ENCODE measurements at regions not wholly inside any gene's neighbourhood (a gene's known extent, or its start where the extent isn't known, plus 50 kb on each side); places are given as distances from the start of the nearest gene placed in this dataset.
A peak's percentile ranks its signal among the peaks of the same experiment; 100 is the strongest.

DNA sequence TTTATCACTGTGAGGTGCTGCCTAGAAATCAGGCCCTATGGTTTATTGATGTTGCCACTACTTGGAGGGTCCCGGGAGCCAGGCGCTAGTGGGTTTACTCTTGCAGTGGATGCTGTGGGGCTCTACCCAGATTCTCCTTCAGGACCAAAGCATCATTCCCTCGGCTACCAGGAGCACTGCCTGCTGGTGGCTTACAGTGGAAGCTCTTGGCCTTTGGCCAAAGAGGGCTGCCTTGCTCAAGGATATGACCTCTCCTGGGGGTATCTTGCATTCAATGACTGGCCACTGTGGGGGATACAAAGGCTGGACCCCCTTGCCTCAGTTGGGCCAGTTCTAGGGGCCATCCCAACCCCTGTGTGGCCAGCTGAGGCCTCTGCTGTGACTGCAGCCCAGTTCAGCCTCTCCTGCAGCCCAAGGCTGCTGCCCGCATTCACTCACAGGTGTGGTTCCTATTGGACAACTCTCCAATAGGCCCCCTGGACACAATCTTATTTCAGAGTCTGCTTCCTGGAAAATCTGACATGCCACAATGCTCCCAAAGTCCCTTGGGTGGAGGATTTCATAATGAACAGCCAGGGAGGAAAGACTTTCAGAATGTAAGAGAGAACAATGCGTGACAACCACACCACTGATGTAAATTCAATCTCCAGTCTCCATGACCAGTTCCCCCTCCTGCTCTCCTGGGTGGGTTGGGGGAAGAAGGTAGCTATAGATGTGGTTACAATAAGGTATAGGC is 196.3 kb downstream of the SNX10 start:
- DNase-seq (ENCODE audit: low spot score): no peak

DNA sequence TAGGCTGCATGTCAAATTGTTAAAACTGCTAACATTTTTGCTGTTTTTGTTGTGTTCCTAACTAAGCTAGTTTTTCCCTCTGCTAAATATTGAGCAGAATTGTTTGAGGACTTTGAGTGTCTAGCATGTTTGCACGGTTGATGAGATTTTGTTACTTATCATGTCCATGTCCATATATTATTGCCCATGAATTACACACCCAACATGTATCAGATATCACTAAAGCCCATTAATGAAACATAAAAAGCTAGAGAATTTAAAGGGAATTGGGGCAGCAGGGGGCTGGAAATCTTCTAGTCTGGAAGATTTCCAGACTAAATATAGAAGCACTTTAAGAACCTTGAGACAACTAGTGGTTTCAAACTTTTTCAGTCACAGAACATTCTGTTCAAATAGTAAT is 197.7 kb downstream of the SNX10 start:
- no peak for DNase-seq (ENCODE audit: low spot score)

DNA sequence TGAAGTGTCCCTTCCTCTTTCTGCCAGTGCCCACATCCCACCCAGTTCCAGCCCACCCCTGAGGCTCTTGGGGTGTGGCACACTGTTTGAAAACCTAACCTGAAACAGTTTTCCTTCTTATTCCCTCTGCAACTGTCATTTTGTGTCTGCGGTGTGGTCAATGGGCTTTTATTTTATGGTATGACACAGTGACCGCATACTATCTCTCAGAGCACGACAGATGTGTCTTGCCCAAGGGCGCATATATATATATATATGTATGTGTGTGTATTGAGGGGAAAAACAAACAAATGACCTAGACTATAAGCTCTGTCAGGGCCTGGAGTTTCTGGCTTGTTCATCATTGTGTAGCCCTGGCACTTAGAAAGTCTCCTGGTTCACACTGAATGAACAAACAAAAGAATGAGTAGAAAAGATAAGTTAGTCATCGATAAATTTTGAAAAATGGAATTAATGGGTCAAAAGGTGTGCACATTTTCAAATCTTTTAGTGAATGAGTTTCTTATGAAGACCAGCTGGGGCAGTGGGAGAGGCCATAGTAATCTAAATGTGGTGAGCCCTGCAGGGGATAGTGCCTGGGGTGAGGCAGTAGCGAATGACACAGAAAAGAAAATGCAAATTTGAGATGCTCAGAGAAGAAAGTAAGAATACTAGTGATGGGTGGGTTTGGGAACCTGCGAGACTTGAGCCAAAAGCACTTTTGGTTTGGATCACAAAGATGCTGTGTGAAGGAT is 198.4 kb downstream of the SNX10 start:
- DNase-seq (ENCODE audit: low spot score): no peak

DNA sequence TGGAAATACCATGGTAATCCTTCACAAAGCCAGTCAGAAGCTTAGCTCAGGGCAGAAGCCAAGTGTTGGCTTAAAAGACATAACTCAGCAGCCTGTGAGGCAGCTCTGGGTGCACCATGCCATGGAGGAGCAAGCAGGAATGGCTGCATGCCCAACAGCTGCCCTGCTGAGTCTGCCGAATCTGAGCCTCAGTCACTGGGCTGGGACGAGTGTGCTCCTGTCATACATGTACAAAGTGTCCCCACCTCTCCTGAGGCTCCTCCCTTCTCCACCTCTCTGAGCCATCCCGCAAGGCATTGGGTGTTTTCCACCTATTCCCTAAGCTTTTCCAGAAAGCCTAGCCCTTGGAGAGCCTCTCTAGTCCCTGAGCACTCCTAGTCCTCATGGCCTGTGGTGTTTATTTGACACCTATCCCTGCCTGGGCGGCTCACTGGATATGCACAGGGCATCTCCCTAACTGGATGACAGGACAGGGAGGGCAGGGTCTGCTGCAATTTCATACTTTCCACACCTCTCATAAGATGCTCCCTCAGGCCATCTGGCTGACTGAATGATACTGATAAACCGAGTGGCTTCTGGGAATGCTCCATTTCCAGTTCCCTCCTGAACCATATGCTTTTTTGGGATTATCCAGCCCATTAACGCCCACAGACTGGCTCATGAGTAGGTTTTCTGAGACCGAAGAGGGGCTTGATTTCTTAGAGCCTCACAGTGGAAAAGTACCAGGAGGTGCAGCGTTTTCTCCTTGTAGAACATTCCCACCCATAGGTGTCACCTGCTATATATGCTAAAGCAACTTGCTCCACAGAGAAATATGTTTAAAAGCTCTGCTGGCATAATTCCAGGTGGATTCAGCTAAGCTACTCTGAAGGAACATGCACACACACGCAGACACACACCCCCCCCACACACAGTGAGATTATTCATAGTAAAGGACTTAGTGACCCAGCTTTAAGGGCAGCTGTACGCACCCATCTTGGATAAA is 199.3 kb downstream of the SNX10 start:
- DNase-seq (ENCODE audit: low spot score): no peak

DNA sequence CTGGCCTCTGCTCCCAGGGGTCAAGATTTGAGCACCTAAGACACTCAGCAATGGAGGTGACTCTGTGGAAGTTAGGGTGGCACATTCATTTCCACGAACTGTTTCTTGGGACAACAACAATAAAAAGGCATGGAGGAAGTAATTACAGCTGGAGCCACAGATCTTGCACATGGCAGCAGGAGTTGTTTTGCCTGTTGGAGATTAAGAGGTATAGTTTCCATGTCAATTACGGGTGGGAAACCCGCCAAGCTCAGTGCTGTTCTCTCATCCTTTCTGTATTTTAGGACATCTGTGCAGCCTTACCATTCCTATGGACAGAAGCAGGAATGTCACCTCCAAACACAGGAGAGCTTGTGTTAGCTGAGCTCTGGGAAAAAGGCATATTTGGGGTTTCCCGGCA is 201.2 kb downstream of the SNX10 start:
- no peak for DNase-seq (ENCODE audit: low spot score)

DNA sequence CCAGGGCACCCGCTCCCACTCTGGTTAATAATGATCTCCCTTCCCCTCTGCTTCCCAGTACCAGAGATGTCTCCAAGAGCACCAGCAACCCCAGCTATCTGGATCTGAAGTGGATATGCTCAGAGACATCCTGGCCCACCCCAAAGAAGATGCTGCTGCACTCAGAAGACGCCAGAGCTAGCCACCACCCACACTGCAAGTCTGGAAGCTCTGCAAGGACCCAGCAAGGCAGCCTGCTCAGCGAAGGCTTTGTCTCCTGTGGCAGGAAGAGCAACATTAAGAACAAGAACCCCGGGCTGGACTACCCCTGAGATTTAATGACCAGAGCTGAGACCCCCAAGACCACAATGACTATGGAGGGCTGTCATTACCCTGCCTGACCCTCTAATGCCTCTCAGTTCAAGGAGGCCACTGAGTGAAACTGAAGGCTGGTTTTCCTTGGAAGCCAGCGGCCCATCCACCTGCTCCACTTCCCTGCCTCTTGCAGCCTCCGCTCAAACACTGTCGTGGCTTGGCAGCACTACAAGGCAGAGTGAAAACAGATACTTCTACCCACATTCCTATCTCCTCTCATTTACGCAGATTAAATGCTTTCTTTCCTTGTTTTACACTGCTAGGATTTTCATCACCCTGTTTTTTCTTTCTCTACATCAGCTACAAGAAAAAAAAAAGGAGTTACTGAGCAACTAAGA is 202.2 kb downstream of the SNX10 start:
- no peak for DNase-seq (ENCODE audit: low spot score)

DNA sequence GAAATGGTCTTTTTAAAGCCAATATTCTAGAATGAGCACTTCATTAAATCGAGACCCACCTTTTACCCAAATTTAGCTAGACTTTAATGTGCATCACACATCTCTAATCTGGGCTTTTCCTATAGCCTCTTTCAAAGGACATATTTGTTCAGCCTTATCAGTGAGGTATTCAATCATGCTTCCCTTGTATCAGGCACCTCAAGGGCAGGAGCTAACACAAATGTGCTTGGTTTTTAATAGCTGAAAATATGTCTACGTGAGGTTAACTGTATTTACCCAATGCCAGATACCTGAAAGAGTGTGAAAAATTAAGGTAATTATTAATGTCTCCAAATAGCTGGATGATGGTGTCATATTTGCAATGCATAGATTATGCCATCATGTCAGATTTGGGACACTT is 203.9 kb downstream of the SNX10 start:
- DNase-seq (ENCODE audit: low spot score): no peak

DNA sequence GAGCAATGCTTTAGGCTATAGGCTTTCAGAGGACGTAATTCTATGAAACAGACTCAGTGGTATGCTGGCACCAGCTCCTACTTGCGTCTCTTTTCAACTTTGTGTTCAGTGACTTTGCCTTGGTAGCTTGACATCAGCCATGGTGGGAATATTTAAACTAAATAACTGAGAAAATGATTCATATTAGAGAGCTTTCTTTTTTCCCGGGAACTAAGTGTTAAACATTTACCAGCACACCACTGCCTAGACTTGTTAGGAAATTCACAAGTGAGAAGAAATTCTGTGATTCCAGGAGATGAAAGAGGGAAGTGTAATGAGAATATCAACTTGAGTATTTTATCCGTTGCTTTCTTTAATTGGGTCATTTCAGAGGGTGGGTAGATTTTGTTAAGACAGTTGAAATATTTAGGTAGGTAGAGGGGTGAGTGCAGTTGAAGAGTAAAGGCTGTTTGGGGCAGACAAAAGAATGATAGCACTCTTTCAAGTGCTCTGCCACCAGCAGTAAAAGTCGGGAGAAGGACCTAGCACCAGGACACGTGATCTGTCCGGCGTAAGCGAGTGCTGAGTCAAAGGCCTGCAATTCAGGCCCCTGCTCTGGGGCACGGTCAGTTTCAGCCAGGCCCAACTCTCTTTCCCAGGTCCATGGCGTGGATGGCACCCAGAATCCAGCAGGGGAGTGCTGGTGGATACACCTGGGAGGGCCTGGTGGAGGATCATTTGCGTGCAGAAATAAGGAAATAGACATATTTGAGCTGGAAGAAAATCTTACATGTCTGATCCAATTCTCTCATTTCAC is 206.3 kb downstream of the SNX10 start:
- no peak for DNase-seq (ENCODE audit: low spot score)

DNA sequence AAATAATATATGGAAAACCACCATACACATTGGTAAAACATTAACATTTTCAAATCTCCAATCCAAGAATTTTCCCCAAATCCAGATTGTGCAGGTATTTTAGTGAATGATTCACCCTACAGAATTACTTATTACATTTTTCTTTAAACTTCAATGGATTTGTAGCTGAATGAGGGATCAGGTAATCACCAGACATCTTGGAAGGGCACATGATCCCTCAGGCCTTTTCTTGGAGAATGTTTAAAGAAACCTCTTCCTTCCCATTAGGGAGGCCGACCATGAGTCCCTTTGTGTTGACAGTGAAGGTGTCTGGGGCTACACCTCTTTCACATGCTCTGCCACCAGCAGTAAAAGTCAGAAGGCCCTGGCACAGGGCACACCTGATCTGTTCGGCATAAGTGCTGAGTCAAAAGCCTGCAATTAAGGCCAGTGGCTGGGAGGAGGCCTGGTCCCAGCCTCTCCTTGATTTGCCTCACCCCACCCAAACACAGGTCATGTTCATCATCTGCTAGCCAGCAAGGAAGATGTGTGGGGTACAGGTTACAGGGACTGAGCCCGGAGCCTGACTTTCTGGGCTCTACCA is 207.7 kb downstream of the SNX10 start:
- no peak for DNase-seq (ENCODE audit: low spot score)

DNA sequence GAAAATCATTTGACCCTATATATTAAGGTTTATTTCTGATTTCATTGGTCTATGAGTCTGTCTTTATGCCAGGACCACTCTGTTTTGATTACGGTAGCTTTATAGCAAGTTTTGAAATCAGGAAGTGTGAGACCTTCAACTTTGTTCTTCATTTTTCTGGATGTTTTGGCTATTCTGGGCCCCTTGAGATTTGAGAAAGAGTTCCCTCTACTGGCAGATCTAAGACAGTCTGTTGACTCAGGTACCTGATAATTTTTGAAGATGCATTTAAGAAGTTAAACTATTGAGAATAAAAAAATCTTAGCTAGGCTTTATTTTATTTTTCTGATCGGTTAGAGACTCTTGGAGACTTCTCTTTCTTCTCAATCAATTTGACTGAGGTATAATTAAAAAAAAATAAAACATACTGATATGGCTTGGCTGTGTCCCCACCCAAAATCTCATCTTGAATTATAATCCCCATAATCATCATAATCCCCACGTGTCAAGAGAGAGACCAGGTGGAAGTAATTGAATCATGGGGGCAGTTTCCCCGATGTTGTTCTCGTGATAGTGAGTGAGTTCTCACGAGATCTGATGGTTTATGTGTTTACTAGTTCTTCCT is 209.2 kb downstream of the SNX10 start:
- DNase-seq (ENCODE audit: low spot score): peak; percentile 30

DNA sequence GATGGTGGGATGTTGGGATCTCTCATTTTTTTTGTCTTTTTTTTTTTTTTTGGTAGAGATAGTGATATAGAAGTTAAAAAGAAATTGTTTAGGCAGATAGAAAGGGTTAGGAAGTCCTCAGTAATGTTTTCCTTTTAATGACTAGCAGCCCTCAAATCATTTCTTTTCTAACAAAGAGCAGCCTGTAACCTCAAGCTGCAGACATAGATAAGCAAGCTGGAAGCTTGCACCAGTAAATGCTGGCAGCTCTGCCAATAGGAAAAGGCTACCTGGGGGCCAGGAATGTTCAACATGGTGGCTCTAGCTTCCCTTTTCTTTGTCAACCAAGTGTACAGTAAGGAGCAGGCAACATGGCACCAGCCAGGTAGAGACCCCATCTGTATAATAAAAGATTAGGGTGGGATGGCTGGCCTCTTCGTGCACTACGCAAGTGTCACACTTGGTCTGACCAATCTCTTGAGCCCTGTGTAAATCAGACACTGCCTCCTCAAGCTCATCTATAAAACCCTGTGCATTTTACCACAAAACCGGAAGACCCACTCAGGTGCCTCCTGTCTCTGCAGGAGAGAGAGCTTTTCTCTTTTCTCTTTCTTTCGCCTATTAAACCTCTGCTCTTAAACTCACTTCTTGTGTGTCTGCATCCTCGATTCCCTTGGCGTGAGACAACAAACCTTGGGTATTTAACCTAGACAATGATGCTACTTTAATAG is 212.9 kb downstream of the SNX10 start:
- no peak for DNase-seq (ENCODE audit: low spot score)

DNA sequence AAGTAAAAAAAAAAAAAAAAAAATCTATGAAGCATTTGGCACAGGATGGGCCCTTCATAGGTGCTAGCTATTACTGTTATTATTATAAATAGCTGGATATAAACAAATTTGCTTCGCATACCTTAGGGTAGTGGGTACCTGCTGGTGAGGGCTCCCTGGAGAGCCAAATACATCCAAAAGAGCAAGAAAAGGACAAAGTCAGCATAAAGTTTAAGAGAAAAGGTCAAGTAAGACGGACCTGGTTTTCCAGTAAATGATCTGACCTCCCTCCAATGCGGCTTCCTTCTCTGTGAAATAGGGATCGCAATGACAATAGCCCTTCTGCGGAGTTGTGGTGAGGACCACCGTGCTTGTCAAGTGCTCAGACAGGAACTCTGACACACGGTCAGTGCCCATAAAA is 214.5 kb downstream of the SNX10 start:
- DNase-seq (ENCODE audit: low spot score): no peak

DNA sequence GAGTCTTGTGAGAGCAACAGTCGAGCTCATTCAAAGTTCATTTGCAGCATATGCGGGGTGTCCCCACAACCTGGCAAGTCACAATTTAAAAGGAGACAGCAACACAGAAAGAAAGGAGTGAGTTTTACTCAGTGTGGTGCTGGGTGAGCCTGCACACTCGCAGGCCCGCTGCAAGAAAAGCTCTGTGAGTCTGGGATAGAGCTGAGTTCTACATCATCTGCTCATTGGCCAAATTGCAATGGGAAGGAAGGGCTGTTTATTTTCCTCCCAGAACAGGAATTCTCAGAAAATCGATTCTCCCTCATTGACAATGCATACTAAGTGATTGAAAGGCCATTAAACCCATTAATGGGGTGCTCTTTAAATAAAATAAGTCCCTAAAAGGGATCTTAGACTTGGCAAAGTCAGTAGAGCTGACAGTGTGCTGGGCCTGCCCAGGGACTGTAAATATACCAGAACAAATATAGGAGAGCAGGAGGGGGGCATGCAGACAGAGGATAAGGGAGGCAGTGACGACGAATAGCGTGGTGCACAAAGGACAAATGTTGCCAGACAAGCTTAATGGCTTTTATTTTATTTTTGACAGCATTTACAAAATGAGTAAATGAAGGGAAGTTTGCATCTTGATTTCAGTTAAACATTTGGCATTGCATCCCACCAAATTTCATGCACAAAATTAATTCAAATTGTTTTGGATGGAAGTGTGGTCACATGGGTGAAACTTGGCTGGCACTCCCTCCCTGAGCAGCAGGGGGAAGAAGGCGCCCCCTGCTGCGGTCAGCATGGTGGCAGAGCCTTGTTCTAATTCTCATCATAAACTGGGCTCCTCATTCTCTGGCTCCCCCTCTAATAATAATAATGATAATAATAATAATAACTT is 215.7 kb downstream of the SNX10 start:
- DNase-seq (ENCODE audit: low spot score): no peak

DNA sequence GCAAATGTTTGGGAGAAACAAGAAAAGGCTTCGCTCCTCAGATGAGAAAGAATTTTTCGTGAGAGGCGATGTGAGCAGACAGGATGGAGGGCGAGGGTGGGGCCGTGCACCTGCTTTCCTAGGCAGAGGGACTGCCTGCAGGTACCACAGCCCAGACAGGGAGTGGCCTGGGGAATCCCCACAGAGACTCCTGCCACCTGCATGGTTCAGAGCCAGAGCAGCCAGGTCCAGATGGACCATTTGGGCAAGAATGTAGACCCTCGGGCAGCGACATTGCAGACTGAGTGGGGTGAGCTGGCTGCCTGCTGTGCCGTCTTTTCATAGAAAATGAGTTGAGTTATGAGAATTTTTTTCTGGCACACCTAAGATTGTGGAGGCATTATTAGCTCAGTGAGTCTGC is 216.8 kb downstream of the SNX10 start:
- DNase-seq (ENCODE audit: low spot score): no peak

DNA sequence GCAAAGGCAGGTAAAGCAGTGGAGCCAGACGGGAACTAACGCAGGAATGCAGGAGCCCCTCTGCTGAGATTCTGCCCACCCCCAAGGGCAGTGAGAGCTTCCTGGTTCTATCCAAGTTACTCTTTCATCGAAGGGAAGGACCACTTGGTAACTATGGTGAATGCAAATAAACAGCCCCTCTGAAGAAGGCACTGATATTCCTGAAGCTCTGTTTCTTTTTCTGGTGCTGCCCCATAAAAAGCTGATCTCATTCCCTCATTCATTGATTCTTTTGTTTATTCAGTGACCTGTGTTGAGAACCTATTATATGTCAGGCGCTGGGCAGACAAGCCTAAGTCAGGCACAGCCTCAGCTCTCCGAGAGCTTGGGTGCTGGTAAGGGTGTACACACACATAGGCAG is 217.3 kb downstream of the SNX10 start:
- no peak for DNase-seq (ENCODE audit: low spot score)

DNA sequence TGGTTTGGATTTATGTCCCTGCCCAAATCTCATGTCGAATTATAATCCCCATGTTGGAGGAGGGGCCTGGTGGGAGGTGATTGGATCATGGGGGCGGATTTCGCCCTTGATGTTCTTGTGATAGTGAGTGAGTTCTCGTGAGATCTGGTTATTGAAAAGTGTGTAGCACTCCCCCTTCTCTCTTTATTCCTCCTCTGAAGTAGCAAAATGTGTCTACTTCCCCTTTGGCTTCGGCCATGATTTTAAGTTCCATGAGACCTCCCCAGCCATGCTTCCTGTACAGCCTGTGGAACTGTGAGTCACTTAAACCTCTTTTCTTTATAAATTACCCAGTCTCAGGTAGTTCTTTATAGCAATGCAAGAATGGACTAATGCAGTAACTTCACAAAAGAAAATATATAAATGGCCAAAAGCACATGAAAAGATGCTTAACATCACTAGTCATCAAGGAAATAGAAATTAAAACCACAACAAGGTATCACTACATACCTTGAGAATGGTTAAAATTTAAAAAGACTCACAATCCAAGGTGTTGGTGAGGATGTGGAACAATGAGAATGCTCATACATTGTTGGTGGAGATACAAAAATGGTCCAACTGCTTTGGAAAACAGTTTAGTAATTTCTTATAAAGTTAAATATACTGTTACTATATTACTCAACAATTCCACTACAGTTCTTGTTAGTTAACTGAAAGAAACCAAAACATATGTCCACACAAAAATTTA is 218.7 kb downstream of the SNX10 start:
- DNase-seq (ENCODE audit: low spot score): no peak

DNA sequence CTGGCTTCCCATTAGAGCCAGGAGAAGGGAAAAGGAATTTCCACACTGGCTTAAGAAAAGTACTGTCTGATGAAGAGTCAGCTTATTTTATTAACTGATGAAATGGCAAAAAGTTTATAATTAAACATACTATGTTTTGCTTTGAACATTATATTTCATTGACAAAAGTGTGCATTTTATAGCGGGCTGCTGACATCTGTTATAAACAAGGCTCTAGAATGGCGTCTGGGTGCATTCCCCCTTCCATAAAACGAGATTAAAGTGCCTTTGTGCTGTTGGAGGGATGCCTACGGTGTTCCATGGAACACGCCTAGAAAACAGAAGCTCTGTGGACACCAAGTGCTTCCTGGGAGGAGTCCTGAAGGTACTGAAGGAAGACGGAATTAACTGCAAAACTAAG is 220.2 kb downstream of the SNX10 start:
- no peak for DNase-seq (ENCODE audit: low spot score)

DNA sequence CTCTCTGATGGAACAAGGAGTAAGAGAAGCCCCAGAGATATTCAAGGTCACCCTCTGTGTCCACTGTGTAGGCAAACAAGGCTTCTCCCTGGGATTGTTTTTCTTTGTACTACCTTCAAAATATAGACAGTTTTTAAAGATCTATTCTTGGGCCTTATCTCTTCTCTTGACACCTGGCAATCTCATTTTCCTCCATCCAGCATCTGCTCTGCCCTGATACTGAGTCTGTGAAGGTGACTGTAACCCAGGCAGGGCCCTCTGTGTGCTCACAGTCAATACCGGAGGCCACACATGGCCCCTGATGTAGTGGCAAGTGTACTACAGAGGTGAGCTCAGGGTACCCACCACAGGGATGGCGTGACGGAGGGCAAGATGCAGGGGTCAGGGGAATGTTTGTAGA is 221.1 kb downstream of the SNX10 start:
- no peak for DNase-seq (ENCODE audit: low spot score)

All from pons (tissue), 1 donor.